Thymus (tissue), 11 donors: ENCODE measurements at regions not wholly inside any gene's neighbourhood (a gene's known extent, or its start where the extent isn't known, plus 50 kb on each side); places are given as distances from the start of the nearest gene placed in this dataset.

Experiments used
- DNase-seq, 9 donors: peaks; one replicate each; pipeline ENCODE4 v3.0.0-alpha.2; 2013; ENCODE audit warnings: low spot score in 9 of 9, low read depth in 6 of 9, missing footprints in 1 of 9
- H3K27ac ChIP-seq, 2 donors: one replicate each; pipeline ENCODE4 v1.5.1; 2013; ENCODE audit warnings: control low read depth in 1 of 2, low read depth in 1 of 2, low read length in 1 of 2, mild to moderate bottlenecking in 1 of 2, moderate library complexity in 1 of 2
- H3K27me3 ChIP-seq, 2 donors: one replicate each; pipeline ENCODE4 v1.5.1; 2013; ENCODE audit warnings: low read length in 1 of 2; ENCODE audit not compliant: control insufficient read depth in 2 of 2, insufficient read depth in 1 of 2
- H3K36me3 ChIP-seq, 2 donors: one replicate each; pipeline ENCODE4 v1.5.1; 2013; ENCODE audit warnings: low read length in 1 of 2, mild to moderate bottlenecking in 1 of 2, moderate library complexity in 1 of 2; ENCODE audit not compliant: control insufficient read depth in 2 of 2, insufficient read depth in 2 of 2
- H3K4me1 ChIP-seq, 2 donors: one replicate each; pipeline ENCODE4 v1.5.1; 2013; ENCODE audit warnings: low read length in 2 of 2; ENCODE audit not compliant: control insufficient read depth in 2 of 2, insufficient read depth in 2 of 2
- H3K4me3 ChIP-seq, 2 donors: one replicate each; pipeline ENCODE4 v1.5.1; 2013; ENCODE audit warnings: low read length in 2 of 2, control low read depth in 1 of 2, mild to moderate bottlenecking in 1 of 2
- H3K9me3 ChIP-seq, 2 donors: one replicate each; pipeline ENCODE4 v1.5.1; 2013; ENCODE audit warnings: low read length in 1 of 2, mild to moderate bottlenecking in 1 of 2; ENCODE audit not compliant: control insufficient read depth in 2 of 2, insufficient read depth in 1 of 2
- WGBS: extraction: QIAGEN DNeasy Blood & Tissue Kit; methylation state at CpG from one replicate; pipeline ENCODE4 v1.1.7; 2013; 5-methylcytosine and 5-hydroxymethylcytosine counted together
- donor health status: healthy.

DNA sequence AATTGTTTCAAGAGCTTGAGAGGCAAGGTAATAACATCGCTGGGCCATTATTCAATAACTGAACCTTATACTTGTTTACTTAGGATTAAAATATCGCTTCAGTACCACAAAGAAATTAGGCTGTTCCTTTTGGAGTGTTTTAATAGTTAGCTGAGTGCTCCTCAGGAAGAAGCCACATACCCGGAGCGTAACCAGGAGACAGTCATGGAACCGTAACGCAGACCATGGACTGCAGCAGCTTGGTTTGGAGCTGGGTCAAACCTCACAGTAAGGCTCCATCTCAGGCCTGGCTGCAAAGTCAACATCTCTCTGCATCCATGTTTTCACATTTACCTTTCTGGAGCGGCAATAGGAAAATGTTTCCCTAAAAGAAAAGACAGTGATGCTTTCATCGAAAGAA, 599.0 kb downstream of the TNS3 start:
- H3K36me3 ChIP-seq: no peaks in the 10 kb centered on the region
- WGBS: 94% methylated on average over 8 of the region's 8 CpGs
- no peaks in the 10 kb centered on the region for H3K4me1 ChIP-seq
- H3K9me3 ChIP-seq: no peaks in the 10 kb centered on the region
- no peak overlapping the region for H3K4me3 ChIP-seq
- no peaks in the 10 kb centered on the region for H3K27me3 ChIP-seq
- DNase-seq: no peak
- no peak overlapping the region for H3K27ac ChIP-seq

DNA sequence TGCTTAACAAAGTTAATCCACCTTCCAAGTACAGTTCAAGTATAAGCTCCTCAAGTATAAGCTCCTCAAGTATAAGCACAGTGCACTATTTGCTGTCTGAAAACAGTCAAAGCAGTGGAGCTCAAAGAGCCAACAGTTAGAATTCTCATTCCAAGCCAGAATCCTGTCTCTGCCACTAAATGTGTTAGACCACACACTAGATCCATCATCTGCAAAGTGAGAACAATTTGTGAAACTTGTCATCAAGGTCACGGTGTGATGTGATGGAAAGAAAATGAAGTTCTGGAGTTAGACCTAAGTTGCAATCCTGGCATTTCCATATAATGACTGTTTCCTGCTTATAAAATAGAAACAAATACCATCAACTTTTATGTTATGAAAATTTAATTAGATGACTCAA, 602.5 kb downstream of the TNS3 start:
- H3K9me3 ChIP-seq: no peaks in the 10 kb centered on the region
- WGBS: 91% methylated on average over 1 of the region's 1 CpG

GRCh38 chr7:46975493-46975892, 606.4 kb downstream of the TNS3 start:
- H3K4me1 ChIP-seq: no peaks in the 10 kb centered on the region
- WGBS: 75% methylated on average over 2 of the region's 2 CpGs
- no peak overlapping the region for H3K27ac ChIP-seq
- no peaks in the 10 kb centered on the region for H3K27me3 ChIP-seq
- H3K9me3 ChIP-seq: no peaks in the 10 kb centered on the region
- DNase-seq: no peak
- no peak overlapping the region for H3K4me3 ChIP-seq
- H3K36me3 ChIP-seq: no peaks in the 10 kb centered on the region

More for the DNA sequence above, 602.5 kb downstream of the TNS3 start:
- DNase-seq: no peak
- Histone ChIP-seq H3K36me3 (no peaks in the 10 kb centered on the region), H3K4me1 (no peaks in the 10 kb centered on the region), H3K27ac (no peak overlapping the region), H3K4me3 (no peak overlapping the region), H3K27me3 (no peaks in the 10 kb centered on the region)

DNA sequence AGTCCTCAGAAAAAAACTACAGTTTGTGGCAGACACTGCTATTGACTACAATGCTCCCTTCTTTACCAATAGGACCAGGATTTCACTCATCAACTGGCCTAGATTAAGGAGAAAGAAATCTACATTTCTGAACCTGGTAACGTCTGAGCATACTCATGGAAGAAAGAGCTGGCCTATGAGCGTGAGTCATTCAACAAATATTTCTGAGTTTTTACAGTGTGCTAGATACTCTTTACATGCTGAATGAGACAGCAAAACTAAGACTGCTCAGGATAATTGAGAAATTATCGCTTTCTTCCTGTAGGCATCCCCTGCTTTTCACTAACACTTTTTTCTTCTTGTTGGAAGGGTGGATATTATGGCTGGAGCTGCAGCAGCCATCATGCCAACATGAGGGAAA, 609.7 kb downstream of the TNS3 start:
- 92% methylated on average over 3 of the region's 3 CpGs for WGBS
- H3K4me1 ChIP-seq: no peaks in the 10 kb centered on the region
- no peaks in the 10 kb centered on the region for H3K27me3 ChIP-seq
- no peak overlapping the region for H3K27ac ChIP-seq
- no peaks in the 10 kb centered on the region for H3K36me3 ChIP-seq
- H3K4me3 ChIP-seq: no peak overlapping the region
- H3K9me3 ChIP-seq: no peaks in the 10 kb centered on the region
- no peak for DNase-seq

DNA sequence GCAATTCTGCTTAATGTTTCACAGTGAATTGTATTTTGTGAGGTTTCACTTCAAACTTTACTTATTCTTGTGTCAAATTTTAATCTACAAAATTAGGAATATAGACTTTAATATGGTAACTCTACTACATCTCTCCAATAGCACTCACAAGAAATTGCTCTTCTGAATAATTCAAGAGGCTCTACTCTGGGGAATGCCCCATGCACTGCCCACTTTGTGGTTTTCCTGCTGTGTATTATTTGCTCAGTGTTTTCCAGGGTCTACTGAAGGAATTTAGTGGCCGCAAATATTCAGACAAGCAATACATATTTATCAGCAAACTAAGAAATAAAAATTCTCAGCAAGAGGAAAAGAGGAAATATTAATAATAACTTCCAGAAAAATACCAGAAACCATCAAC, 611.4 kb downstream of the TNS3 start:
- 92% methylated on average over 1 of the region's 1 CpG for WGBS

DNA sequence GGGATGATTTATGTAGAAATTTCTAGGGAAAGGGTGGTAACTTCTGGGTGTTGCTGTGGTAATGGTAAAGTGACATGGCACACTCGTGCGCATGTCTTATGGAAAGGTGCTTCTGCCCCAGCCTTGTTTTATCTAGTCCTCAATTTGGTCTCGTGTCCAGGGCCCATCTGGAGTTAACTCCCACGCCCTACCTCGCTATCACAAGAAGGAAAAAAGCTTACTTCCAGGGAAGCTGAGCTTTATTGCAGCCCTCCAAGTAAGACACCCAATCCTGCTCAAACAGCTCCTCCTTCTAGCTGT, 611.8 kb downstream of the TNS3 start:
- Histone ChIP-seq H3K27me3 (no peaks in the 10 kb centered on the region), H3K36me3 (no peaks in the 10 kb centered on the region), H3K4me3 (no peak overlapping the region), H3K4me1 (no peaks in the 10 kb centered on the region), H3K27ac (no peak overlapping the region), H3K9me3 (no peaks in the 10 kb centered on the region)
- 92% methylated on average over 5 of the region's 5 CpGs for WGBS
- no peak for DNase-seq

More for the DNA sequence above, 611.4 kb downstream of the TNS3 start:
- no peak overlapping the region for H3K27ac ChIP-seq
- no peaks in the 10 kb centered on the region for H3K4me1 ChIP-seq
- no peak overlapping the region for H3K4me3 ChIP-seq
- H3K9me3 ChIP-seq: no peaks in the 10 kb centered on the region
- no peaks in the 10 kb centered on the region for H3K36me3 ChIP-seq
- H3K27me3 ChIP-seq: no peaks in the 10 kb centered on the region
- no peak for DNase-seq

GRCh38 chr7:46969303-46970130, 612.4 kb downstream of the TNS3 start:
- Histone ChIP-seq H3K36me3 (no peaks in the 10 kb centered on the region), H3K4me1 (no peaks in the 10 kb centered on the region), H3K4me3 (no peak overlapping the region), H3K9me3 (no peaks in the 10 kb centered on the region), H3K27me3 (no peaks in the 10 kb centered on the region), H3K27ac (no peak overlapping the region)
- WGBS: 93% methylated on average over 12 of the region's 12 CpGs
- DNase-seq: no peak

GRCh38 chr7:46968003-46968402, 613.9 kb downstream of the TNS3 start:
- H3K4me3 ChIP-seq: no peak overlapping the region
- H3K27ac ChIP-seq: no peak overlapping the region
- H3K27me3 ChIP-seq: no peaks in the 10 kb centered on the region
- H3K9me3 ChIP-seq: no peaks in the 10 kb centered on the region
- 96% methylated on average over 1 of the region's 1 CpG for WGBS
- DNase-seq: no peak
- H3K4me1 ChIP-seq: no peaks in the 10 kb centered on the region
- no peaks in the 10 kb centered on the region for H3K36me3 ChIP-seq

DNA sequence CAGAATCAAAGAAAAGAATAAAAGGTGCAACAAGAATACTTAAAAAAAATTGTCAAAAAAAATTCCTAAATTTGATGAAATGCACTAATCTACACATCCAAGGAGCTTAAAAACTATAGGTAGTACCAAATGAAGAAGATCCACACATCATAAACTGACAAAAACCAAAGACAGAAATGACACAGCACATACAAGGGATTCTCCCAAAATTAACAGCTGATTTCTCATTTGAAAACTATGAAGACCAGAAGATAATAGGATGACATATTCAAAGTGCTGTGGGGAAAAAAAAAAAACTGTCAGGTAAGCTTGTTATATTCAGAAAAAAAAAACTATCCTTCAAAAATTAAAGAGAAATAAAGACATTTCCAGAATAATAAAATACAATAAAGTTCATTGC, 618.2 kb downstream of the TNS3 start:
- Histone ChIP-seq H3K9me3 (no peaks in the 10 kb centered on the region), H3K27me3 (no peaks in the 10 kb centered on the region), H3K4me3 (no peak overlapping the region)

More for the DNA sequence above, 618.2 kb downstream of the TNS3 start:
- H3K27ac ChIP-seq: no peak overlapping the region
- no peaks in the 10 kb centered on the region for H3K36me3 ChIP-seq
- no peak for DNase-seq
- H3K4me1 ChIP-seq: no peaks in the 10 kb centered on the region
